Stimulated activated CD4-positive, alpha-beta T cell treated with anti-CD3 and anti-CD28 coated beads, Interleukin-4, amount 100 ng/mL, for 4 hours (primary cell): ENCODE measurements at regions not wholly inside any gene's neighbourhood (a gene's known extent, or its start where the extent isn't known, plus 50 kb on each side); places are given as distances from the start of the nearest gene placed in this dataset.
"Not testable (repeated sequence)": the region's sequence is repeated elsewhere in the genome, so short reads cannot be mapped to it uniquely, and the experiment has no call there.

Experiments used
- DNase-seq, 2 experiments: peaks; one replicate each; pipeline ENCODE4 v3.0.0-alpha.2; 2020

DNA sequence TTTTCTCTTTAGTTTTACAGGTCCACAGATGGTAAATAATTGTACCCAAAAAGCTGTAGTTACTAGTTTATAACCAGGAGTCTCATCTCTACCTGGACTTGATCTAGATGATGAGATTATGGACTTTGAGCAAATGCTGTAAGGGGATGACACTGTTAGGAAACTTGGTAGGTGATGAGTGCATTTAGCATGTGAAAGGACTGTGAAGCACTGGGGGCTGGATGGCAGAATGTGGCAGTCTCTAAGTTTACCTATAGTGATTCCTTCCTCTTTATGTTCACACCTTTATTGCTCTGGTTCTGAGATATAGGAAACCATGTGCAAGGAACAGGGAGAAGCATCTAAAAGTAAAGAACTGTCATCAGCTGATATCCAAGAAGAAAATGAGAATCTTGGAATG is 230.7 kb upstream of the CHORDC1 start:
- no peak for DNase-seq

DNA sequence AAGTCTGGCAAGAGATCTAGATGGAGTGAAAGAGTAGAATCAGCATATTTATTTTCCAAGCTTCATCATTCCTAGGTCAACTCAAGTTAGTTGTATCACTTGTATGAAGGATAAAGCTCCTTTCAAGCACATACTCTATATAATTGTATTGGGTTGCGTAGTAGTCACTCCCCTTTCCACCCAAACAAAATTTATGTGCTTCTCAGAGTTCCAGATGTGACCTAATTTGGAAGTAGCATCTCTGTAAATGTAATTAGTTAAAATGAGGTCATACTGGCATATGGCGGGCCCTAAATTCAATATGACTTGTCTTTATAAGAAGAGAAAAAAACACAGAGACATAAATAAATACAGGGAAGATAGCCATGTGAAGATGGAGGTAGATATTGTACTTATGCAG is 226.8 kb upstream of the CHORDC1 start:
- no peak for DNase-seq

DNA sequence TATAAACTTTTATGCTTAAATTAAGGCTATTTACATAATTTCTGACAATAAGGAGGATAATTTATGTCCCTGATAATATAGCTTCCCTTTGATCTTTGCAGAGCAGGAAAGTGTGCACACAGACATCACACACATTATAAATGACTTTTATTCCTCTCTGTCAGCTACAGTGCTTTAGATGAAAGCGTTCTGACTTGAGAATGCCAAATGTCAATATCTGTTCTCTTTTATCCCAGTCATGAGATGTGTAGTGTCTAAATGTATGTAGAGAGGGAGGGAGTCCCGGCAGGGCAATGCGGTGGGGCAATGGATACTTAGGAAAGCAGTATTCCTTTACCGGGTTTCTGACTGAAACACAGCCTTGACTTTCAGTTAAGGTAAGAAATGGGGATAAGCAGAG is 225.4 kb upstream of the CHORDC1 start:
- DNase-seq: no peak

DNA sequence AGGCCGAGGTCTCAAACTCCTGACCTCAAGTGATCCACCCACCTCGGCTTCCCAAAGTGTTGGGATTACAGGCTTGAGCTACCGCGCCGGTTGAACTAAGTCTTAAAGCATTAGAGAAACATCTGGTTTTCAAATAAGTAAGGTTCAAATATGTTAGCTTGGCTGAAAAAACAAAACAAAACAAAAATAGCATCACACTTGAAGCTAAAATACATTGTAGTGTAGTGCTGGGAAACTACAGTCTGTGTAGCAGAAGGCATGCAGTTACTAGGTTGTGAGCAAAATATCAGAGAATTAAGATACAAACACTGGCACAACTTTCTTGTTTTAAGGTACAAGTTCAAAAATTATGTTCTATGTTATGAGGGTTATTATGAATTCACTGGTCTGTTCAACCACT is 224.8 kb upstream of the CHORDC1 start:
- no peak for DNase-seq

DNA sequence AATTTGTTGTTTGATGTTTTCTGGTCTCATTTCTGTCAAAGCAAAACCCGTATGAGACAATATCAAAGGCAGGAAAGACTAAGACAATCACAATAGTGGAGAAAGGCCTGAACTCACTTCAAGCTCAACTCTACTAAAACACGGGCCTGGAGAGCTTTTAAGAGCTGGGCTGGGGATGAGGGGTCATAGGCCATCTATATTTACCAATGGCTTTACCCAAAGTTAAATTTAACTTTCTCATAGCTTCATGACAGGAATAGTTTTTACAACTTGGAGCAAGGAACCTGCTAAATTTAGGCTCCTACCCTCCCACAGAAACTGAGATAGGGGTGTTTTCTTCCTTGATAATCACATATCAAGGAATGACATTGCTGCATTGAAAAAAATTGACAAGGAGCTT is 223.4 kb upstream of the CHORDC1 start:
- no peak for DNase-seq

DNA sequence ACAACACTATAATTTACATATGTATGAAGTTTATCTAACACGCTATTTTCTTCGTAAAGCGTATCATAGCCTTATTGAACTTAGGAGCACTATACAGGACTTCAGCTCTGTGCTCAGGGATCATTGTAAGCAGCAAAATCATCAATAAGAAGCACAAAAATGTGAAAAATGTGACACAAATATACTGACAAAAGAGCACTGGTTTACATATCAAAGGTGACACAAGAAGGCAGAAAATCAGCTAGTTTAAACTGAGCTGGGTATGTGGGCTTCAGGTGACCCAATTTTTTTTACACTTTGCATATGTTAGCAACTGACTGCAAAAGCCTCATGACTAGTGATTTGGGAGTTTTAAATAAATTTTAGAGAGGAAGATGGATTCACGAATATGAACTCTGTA is 215.2 kb upstream of the CHORDC1 start:
- DNase-seq: no peak

DNA sequence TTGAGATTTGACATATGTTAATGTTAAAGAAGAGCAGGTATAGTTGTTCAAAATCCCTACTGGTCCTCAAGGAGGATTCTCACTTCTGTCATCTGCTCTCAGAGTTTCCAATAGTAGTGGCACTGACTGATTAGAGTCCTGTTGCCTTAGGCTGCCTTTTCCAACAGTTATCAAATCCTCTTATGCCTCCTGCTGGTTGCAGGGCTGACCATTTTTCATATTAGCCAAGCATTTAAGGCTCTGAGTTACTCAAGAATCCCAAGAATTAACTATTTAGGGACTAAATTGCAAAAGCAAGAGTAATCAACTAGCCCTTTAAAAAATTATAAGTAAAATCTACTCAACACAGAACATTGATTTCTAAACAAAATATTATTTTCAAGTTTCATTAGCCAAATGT is 212.0 kb upstream of the CHORDC1 start:
- no peak for DNase-seq

DNA sequence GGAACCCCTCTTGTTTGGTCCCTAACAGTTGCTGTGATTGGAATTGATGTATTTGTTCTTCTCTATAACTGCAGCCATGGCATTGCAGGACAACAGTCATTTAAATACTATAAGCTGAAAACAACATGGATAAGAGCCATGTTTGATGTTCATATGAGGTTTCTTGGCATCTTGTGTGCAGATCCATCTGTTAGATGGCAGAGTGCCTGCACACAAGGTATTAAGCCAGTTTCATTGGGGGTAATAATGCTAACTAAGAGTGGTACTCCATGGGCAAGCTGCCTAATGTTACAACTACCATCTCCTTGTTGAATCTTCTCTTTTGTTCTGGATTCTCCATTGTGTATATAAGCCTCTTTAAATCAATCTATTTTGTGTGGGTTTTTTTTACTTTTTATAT is 206.0 kb upstream of the CHORDC1 start:
- DNase-seq: no peak

DNA sequence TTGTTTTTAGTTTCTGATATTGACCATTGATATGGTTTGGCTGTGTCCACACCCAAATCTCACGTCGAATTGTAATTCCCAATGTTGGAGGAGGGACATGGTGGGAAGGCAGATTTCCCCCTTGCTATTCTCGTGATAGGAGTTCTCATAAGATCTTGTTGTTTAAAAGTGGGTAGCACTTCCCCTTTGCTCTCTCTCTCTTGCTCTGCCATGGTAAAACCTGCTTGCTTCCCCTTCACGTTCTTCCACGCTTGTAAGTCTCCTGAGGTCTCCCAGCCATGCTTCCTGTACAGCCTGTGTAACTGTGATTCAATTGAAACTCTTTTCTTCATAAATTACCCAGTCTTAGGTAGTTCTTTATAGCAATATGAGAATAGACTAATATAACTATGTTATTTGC is 203.6 kb upstream of the CHORDC1 start:
- no peak for DNase-seq

DNA sequence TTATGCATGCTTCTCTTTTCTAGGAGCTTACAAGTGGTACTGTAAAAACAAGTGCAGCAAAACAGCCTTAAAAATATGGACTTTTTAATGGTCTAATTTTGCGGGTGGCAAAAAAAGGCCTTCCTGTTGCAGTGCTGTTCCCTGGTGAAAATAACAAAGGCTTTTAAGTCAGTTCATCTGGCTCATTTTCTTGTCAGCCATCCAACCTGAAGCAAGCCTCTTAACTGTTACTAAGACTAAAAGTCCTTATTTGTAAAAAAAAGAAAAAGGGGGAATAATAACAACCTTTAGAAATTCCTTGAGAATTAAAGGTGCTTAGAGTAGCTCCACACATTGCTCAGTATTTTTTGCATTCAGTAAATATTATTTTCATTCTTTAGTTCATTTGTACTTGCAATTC is 200.5 kb upstream of the CHORDC1 start:
- no peak for DNase-seq

DNA sequence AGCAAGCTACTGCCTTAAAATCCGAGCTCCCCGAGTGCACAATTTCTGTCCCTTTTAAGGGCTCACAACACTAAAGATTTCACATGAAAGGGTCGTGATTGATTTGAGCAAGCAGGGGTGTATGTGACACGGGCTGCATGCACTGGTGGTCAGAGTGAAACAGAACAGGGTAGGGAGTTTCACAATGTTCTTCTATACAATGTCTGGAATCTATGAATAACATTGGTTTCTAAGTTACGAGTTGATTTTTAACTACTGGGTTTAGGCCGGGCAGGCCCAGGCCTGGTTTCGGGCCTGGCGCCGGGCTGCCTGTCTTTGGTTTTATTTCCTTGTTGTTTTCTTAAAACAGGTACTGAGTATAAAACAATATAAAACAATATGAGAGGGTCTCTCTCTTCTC is 199.9 kb upstream of the CHORDC1 start:
- DNase-seq: not testable (repeated sequence)

DNA sequence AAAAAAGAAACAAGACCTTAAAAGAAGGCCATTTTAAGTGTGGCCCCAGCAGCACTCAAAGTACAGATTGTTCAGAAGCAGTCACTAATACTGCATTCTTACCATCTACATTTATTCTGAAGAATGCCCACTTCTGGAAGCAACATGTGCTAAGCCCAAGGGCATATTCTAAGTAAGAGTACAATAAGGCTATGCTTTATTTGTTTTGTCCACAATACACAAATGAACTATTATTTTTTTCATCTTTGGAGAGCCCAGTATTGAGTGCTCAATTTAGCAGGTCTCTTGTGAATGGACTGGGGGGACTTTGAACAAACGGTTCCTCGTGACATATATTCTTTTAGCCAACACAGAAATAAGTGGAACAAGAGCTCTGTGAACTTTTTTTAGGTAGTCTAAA is 191.4 kb upstream of the CHORDC1 start:
- no peak for DNase-seq

DNA sequence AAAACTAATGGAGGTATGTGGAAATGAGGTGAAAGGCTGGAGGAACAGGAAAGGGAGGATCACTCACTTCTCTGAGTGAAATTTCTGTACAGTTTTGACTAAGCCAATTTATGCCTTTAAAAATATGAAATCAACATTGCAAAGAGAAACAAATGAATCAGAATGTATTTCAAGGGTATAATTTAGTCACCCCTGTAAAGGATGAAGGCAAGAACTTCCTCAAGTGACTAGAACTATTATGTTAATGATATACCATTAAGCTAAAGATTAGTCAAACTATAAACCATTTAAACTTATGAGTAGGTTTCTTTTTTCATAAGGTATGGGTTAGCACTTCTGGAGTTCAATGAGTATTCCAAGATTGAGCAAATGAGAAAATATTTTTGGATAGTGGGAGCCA is 184.5 kb upstream of the CHORDC1 start:
- DNase-seq: no peak

DNA sequence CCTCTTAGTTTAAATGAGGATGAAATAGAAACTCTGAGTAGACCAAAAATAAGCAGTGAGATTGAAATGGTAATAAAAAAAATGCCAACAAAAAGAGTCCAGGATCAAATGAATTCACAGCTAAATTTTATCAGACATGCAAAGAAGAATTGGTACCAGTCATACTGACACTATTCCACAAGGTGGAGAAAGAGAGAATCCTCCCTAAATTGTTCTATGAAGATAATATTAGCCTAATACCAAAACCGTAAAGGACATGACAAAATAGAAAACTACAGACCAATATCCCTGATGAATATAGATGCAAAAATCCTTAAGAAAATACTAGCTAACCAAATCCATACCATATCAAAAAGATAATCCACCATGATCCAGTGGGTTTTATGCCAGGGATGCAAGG is 169.8 kb upstream of the CHORDC1 start:
- no peak for DNase-seq

DNA sequence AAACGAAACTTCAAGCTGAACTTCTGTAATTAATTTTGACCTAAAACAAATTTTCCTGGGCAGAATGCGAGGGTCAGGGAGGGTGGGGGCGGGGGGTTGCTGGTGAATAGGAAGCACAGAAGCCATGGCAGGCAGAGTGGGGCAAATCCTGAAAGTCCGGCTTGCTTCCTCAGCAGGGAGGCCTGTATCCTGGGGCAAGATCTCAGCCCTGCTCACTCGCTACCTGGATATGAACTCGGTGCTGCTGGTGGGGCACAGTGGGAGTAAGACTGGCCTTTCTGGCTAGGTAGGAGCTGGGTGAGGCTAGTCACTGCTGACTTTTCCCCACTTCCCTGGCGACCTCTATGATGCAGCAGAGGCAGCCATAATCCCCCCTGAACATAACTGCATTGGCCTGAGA is 168.9 kb upstream of the CHORDC1 start:
- DNase-seq: no peak

DNA sequence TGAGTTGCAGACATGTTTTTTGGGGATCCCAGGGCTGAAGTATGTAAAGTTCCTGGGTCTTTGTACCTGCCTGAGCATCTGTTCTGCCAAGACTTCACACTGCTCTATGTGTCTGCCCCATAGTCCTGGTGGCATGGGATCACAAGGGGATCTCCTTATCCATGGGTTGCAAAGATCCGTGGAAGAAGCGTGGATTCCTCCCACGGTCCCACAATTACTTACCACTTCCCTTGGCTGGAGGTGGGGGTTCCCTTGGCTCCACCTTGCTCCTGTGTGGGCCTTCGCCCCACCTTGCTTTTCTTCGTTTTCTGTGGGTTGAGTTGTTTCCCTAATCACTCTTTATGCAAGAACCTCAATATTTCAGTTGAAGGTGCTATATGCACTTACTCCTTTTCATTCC is 157.4 kb upstream of the CHORDC1 start:
- no peak for DNase-seq

DNA sequence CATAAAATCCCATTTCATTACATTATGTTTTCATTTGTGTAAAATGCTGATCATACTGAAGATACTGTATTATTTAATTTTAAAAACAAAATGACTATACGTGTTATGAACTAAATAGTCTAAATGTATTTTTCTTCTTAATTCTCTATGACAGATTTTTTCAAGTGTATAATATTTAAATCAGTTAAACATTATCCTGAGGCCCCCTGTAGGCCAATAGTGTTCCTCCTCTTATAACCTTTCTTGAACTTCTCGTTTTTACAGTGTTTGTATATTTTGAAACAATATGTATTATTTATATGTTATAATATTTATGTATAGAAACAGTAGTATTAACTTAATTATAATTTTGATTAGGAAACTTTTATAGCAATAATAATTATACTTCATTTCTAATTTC is 151.1 kb upstream of the CHORDC1 start:
- no peak for DNase-seq

DNA sequence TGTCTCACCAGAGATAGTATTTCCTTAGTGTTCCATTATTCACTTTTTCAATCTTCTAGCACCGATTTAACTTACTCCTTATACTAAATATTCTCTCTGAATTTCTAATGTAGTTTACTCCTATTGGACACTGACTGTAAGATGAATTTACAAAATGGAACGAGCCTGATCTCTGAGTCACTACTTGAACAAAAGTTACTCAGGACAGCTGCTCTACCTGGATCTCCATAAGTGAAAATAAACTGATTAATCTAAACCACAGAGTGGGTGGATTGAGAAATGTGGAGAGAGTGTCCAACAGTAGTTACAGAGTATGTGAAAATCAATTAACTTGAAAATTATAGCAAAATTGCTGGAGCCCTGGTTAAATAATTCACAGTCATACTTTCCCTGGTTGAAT is 141.7 kb upstream of the CHORDC1 start:
- no peak for DNase-seq

DNA sequence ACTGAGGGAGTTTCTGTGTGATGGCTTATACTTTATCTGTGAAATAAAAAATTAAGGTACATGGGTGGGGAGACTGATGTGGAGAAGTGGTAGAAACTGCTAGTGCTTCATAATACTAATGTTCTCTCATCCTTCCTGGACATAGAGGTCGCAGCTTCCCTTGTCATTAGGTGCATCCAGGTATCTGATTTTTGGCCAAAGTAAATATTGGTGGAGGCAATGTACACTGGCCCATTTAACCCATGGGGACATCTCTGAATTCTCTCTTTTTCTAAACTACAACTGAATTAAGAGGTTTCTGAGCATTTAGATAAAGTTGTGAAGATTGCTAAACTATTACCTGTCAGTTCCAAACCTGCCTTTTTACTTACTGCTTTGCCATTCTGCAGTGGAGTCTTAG is 140.9 kb upstream of the CHORDC1 start:
- DNase-seq: no peak

DNA sequence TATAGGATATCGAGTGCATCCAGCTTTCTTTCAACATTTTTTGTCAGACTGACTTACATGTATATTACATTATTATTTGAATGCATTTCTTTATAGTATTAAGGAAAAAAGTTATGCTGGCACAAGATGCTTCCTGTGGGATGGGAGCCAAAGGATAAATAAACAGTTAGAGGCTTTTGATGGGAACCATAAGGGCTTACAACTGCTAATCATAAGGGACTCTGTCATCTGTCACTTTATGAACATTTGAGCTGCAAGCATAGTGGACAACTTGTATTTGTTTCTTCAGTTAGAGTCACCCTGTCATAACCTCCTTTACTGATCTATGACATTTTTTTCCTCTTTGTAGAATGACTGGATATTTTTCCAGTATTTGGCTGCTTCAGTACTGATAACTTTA is 132.4 kb upstream of the CHORDC1 start:
- DNase-seq: no peak

DNA sequence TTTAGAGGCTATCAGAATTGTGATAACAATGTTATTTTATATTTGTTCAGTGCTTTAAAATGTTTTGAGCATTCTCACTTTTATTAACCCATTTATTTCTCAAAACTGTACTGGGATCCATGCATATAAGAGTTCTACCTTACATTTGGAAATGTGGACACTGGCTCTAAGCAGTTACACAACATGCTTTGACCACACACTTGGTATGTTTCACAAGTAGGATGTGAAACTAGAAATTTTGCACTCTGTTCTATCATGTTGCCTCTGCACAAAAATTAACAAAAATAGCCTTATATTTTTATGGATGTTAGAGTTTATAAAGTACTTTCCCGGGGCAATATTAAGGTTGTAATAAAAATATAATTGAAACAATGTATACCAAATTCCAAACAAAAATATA is 126.9 kb upstream of the CHORDC1 start:
- no peak for DNase-seq

DNA sequence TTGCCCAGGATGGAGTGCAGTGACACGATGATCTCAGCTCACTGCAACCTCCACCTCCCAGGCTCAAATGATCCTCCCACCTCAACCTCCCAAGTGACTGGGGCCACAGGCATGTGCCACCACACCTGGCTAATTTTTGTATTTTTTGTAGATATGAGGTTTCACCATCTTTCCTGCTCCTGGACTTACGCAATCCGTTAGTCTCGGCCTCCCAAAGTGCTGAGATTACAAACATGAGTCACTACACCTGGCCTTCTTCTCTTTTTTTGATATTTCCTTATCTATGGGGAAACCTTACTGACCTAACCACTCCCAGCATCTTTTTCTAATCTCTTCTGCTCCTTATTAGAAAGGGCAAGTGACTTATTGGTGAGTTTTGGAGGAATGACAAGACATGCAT is 121.7 kb upstream of the CHORDC1 start:
- DNase-seq: no peak

DNA sequence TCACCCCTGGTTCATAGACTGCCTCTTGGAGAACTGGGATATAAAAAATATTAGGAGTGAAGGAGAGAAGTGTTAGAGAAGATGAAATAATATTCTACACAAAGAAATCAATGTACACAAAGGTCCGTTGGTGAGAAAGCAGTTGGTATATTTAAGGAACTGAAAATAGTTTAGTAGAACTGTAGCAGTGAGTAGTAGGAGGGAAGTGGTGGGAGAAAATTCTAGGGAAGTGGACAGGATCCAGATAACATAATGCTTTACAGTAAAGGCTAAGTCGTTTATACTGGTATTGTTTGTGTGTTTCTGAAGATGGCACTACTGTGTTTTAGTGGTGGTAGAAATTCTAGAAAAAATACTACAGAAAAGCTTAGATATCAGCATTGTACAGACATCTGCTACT is 120.8 kb upstream of the CHORDC1 start:
- DNase-seq: no peak

DNA sequence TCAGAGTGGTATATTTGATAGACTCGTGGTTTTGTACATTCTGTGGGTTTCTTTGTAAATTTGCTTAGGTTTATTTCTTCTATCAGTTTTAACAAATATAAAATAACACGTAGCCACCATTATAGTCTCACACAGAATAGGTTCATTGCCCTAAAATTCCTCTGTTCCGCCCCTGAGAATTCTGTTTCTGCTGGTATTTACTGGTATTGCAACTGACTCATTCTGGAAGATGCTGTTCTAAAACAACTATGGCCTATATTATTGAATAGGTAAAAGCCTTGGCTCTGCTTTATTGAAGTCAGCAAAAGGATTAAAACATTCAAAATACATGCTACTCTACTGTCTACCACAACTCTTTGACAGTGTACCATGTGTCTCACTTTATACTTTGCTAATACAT is 119.1 kb upstream of the CHORDC1 start:
- DNase-seq: no peak

DNA sequence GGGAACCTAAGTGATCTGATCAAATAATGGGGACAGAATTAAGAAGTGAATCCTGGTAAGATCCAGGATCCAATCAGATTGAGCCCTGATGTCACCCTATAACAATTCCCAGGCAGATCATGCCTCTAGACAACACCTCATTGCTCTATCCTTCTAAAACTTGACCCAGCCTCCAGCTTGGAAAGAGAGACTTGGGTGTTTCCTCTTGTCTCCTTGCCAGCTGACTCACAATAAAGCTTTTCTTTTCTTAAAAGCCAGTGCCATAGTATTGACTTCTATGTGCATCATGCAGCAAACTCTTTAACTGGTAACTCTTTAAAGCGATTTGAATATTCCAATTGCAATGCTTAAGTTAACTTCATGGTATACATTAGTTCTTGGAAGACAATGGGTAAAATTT is 109.6 kb upstream of the CHORDC1 start:
- no peak for DNase-seq

DNA sequence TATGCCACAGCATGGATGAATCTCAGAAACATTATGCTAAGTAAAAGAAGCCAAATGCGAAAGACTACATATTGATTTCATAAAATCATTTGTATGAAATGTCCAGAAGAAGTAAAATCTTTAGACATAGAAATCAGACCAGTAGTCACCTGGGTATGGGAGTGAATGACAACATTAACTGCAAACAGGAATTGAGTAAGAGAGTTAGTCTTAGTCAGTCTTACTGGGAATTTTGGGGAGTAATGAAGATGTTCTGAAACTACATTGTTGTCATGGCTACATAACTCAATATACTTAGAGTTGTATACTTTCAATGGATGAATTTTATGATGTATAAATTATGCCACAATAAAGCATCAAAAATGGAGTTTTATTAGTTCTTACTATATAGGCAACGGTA is 107.8 kb upstream of the CHORDC1 start:
- no peak for DNase-seq

DNA sequence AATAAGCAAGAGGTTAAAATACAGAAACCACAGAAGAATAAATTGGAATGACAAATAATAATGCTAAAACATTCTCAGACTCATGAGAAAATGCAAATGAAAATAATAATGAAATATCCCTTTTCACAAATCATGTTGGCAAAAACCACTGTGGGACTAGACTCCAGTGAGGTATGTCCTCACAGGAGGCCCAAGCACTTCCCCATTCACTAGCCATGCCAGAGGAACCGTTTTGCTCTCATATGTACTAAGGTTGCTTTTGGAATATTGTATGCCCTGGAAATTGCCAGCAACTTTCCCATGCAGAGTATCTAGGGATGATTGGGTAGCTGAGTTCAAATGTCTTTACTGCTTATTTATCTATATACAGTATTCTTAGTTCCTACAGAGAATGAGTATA is 106.2 kb upstream of the CHORDC1 start:
- DNase-seq: no peak
